Thyroid gland (tissue), 4 donors: ENCODE measurements at regions not wholly inside any gene's neighbourhood (a gene's known extent, or its start where the extent isn't known, plus 50 kb on each side); places are given as distances from the start of the nearest gene placed in this dataset.

Experiments
- DNase-seq, 2 donors: peaks; one replicate each; pipeline ENCODE4 v3.0.0-alpha.2; 2019
- H3K27ac ChIP-seq, 3 donors: fragments of 200-600 bp; sonication (generic); 1 replicate in 2 of 3; 2 replicates in 1 of 3; pipeline ENCODE4 v1.5.1; 2016 to 2019; ENCODE audit warnings: mild to moderate bottlenecking in 1 of 3, moderate library complexity in 1 of 3
- H3K27me3 ChIP-seq: fragments of 200-600 bp; sonication (generic); one replicate; pipeline ENCODE4 v1.5.1; 2019
- H3K36me3 ChIP-seq, 2 donors: fragments of 200-600 bp; sonication (generic); one replicate each; pipeline ENCODE4 v1.5.1; 2016 to 2019
- H3K4me1 ChIP-seq, 2 donors: fragments of 200-600 bp; sonication (generic); one replicate each; pipeline ENCODE4 v1.5.1; 2017 to 2019
- H3K4me3 ChIP-seq, 3 donors: fragments of 200-600 bp; sonication (generic); replicated peaks in 1 of 3; 1 replicate in 2 of 3; 2 replicates in 1 of 3; pipeline ENCODE4 v1.5.1; 2016; ENCODE audit warnings: mild to moderate bottlenecking in 1 of 3
- H3K9me3 ChIP-seq: fragments of 200-600 bp; sonication (generic); one replicate; pipeline ENCODE4 v1.5.1; 2017
- POLR2A ChIP-seq, 2 donors: fragments of 450-650 bp; IDR thresholded peaks; one replicate each; pipeline ENCODE4 v1.6.1; 2017; ENCODE audit warnings: antibody characterized with exemption in 2 of 2, mild to moderate bottlenecking in 2 of 2, moderate library complexity in 1 of 2
- WGBS, 2 donors: methylation state at CpG; one replicate each; pipeline ENCODE4 v1.1.5; 2017; 5-methylcytosine and 5-hydroxymethylcytosine counted together
- intact Hi-C: fragments of 100-400 bp; cut with DNase I; formaldehyde crosslinking; loops from one replicate; pipeline ENCODE4 v1.15.1; 2023
- TF ChIP-seq, protein P1 (sequence below), 6 experiments: fragments of 200-600 bp in 3 of 6; fragments of 450-650 bp in 3 of 6; sonication (generic) in 3 of 6; IDR thresholded peaks; one replicate each; pipeline ENCODE4 v1.5.1; 2016 to 2019; ENCODE audit warnings: antibody characterized with exemption in 6 of 6, mild to moderate bottlenecking in 2 of 6, inconsistent platforms in 1 of 6, moderate library complexity in 1 of 6

DNA sequence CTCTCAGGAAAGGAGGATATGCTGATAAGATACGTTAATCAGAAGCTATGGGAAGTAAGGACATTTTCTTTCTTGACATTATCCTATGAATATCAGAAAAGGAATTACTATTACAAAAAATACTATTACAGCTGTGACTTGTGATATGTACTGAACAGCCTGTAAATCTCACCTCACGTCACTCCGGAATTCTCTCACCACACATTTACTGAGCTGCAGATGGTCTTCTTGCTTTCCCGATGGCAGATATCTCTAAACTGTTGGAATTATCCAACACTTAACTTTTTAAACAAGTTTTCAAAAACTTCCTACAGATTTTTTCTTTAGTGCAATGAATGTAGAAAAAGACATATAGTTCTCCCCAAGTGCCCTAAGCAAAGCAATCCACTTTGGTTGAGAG, 313.4 kb downstream of the GPR37 start:
- no peaks in the 10 kb centered on the region for H3K4me1 ChIP-seq
- no peak overlapping the region for H3K4me3 ChIP-seq
- no peaks in the 10 kb centered on the region for H3K36me3 ChIP-seq
- H3K9me3 ChIP-seq = no peaks in the 10 kb centered on the region
- intact Hi-C loops = no loop called here
- no peak for DNase-seq
- H3K27me3 ChIP-seq = no peaks in the 10 kb centered on the region
- no peak overlapping the region for H3K27ac ChIP-seq
- 77 to 84% methylated on average over 4 of the region's 4 CpGs for WGBS, 2 donors
- TF ChIP-seq, protein P1, sequence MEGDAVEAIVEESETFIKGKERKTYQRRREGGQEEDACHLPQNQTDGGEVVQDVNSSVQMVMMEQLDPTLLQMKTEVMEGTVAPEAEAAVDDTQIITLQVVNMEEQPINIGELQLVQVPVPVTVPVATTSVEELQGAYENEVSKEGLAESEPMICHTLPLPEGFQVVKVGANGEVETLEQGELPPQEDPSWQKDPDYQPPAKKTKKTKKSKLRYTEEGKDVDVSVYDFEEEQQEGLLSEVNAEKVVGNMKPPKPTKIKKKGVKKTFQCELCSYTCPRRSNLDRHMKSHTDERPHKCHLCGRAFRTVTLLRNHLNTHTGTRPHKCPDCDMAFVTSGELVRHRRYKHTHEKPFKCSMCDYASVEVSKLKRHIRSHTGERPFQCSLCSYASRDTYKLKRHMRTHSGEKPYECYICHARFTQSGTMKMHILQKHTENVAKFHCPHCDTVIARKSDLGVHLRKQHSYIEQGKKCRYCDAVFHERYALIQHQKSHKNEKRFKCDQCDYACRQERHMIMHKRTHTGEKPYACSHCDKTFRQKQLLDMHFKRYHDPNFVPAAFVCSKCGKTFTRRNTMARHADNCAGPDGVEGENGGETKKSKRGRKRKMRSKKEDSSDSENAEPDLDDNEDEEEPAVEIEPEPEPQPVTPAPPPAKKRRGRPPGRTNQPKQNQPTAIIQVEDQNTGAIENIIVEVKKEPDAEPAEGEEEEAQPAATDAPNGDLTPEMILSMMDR (IDR thresholded peaks at IDR 0.05) = no peak

DNA sequence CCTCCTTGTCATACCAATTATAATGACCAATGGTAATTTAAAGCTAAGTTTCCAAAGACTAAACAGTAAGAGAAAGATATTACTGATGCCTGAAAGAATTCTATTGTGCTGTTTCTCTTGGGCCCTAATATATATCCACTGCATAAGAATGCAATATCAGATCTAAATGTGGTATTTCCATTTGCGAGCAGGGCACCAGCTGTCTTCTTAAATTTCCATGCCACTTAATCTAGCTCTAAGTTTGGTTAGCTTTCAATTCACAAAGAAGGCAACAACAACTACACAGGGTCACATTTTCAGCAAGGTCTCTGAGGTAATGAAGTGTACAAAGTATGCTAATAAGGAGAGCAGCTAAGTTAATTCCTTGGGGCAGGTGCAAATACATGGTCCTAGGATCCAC, 315.7 kb downstream of the GPR37 start:
- Histone ChIP-seq H3K36me3 (no peaks in the 10 kb centered on the region), H3K4me3 (no peak overlapping the region), H3K27ac (no peak overlapping the region), H3K4me1 (no peaks in the 10 kb centered on the region), H3K9me3 (no peaks in the 10 kb centered on the region), H3K27me3 (no peaks in the 10 kb centered on the region)
- TF ChIP-seq, protein P1 (IDR thresholded peaks at IDR 0.05) = no peak
- no peak for TF ChIP-seq POLR2A (IDR thresholded peaks at IDR 0.05)
- intact Hi-C loops = no loop called here
- DNase-seq = no peak
- 83 to 90% methylated on average over 1 of the region's 1 CpG for WGBS, 2 donors

DNA sequence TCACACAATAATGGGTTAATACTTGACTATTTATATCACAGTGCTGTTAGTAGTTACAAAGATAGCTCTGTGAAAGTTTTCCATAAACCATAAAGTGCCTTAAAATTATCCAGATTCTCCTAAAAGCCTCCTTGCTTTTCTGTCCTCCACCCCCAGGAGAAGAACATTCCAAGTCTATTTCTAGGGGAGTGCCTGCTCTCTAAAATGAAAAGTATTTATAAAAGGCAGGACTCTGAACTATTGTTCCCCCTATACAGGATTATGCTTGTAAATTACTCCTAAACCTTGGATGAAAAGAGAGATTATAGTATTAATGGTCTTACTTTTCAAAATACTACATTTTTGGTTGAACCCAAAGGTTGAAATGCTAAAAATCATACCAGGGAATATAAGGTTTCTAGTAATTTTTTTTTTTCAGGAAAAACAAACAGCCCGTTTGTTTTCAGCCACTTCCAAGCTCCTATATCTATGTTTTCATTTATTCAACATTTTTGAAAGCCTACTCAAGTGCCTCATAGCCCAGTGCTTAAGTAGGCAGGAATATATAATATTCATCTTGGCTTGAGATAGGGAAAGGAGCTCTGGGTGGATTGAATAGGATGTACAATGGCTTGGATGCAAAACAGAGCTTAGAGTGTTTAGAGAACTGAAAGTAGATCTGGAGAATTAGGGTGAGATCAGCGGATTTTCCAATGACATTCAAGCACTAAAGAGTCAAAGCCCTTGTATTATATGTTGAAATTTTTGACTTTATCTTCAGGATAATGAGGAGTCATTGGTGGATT, 320.7 kb downstream of the GPR37 start:
- Histone ChIP-seq H3K4me3 (no peak overlapping the region), H3K4me1 (no peaks in the 10 kb centered on the region), H3K27me3 (no peaks in the 10 kb centered on the region), H3K36me3 (no peaks in the 10 kb centered on the region), H3K9me3 (no peaks in the 10 kb centered on the region), H3K27ac (no peak overlapping the region)
- 61 to 73% methylated on average over 2 of the region's 2 CpGs for WGBS, 2 donors
- DNase-seq = no peak
- intact Hi-C loops = no loop called here
- TF ChIP-seq, protein P1 (IDR thresholded peaks at IDR 0.05) = no peak
- no peak for TF ChIP-seq POLR2A (IDR thresholded peaks at IDR 0.05)

DNA sequence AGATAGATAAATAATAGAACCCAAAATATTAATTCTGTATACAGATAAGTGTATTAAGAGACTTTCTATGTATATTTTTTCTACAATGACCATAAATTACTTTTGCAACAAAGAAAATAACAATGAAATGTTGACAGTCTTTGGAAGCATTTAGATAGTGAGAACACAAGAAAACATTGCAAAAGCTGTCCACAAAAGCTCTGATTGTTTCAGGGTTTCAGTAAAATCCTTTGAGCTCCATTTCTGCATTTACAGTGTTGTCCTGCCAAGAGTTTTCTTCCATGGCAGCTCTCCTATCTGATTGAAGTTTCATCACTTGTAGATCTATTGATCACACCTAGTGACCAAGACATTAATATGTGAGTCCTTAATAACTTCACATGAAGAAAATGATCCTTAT, 321.8 kb downstream of the GPR37 start:
- DNase-seq = no peak

DNA sequence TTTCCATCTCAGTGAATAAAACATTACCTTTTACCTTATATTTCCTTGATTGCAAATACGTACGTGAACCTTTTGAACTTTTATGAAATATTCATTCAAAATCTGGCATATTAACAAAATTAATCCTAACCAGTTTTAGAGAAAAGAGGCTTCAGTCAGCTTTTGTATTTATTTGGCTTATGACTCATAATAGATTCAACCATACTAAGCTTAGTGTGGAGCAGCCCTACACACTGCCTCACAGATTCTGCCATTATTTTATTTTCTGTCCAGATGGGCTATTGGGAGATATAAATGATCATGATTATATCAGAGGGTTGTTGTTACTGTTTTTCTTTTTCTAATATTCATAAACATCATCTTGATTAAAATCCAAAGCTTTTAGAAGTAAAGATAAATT, 325.5 kb downstream of the GPR37 start:
- intact Hi-C loops = no loop called here
- no peak for DNase-seq
- Histone ChIP-seq H3K27me3 (no peaks in the 10 kb centered on the region), H3K4me1 (no peaks in the 10 kb centered on the region), H3K4me3 (no peak overlapping the region), H3K9me3 (no peaks in the 10 kb centered on the region), H3K27ac (no peak overlapping the region), H3K36me3 (no peaks in the 10 kb centered on the region)
- 90 to 92% methylated on average over 2 of the region's 2 CpGs for WGBS, 2 donors
- no peak for TF ChIP-seq POLR2A (IDR thresholded peaks at IDR 0.05)
- TF ChIP-seq, protein P1 (IDR thresholded peaks at IDR 0.05) = no peak

More for the DNA sequence above, 321.8 kb downstream of the GPR37 start:
- intact Hi-C loops = no loop called here
- H3K36me3 ChIP-seq = no peaks in the 10 kb centered on the region
- no peak overlapping the region for H3K4me3 ChIP-seq
- no peaks in the 10 kb centered on the region for H3K9me3 ChIP-seq
- no peak overlapping the region for H3K27ac ChIP-seq
- TF ChIP-seq POLR2A (IDR thresholded peaks at IDR 0.05) = no peak
- TF ChIP-seq, protein P1 (IDR thresholded peaks at IDR 0.05) = no peak
- no peaks in the 10 kb centered on the region for H3K4me1 ChIP-seq
- H3K27me3 ChIP-seq = no peaks in the 10 kb centered on the region
